GM12874 (cell line): ENCODE measurements at regions not wholly inside any gene's neighbourhood (a gene's known extent, or its start where the extent isn't known, plus 50 kb on each side); places are given as distances from the start of the nearest gene placed in this dataset.

ENCODE experiments used
- CTCF ChIP-seq: IDR thresholded peaks from 2 replicates; pipeline ENCODE4 v1.5.1; 2011; ENCODE audit warnings: low read depth, mild to moderate bottlenecking, control low read depth, low read length, moderate library complexity; ENCODE audit not compliant: insufficient read depth

GRCh38 chr7:57205000-57205399 is 72.8 kb upstream of the ZNF479 start:
- TF ChIP-seq CTCF = no peak

DNA sequence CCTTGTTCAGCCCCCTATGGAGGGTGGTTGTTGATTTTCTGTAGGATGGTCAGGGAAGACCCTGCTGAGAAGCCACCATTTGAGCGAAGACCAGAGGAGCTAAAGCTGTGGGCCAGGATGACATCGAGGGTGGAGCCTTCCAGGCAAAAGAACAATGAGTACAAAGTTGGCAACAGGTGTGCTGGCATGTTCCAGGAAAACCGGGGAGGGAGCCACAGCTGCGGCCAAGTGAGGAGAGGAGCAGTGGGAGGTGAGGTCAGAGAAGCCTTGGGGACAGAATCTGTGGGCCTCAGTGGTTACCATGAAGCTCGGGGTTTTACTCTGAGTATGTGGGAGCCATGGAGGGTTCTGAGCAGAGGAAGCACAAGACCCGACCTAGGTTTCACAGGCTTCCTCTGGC is 75.6 kb upstream of the ZNF479 start:
- no peak for TF ChIP-seq CTCF

DNA sequence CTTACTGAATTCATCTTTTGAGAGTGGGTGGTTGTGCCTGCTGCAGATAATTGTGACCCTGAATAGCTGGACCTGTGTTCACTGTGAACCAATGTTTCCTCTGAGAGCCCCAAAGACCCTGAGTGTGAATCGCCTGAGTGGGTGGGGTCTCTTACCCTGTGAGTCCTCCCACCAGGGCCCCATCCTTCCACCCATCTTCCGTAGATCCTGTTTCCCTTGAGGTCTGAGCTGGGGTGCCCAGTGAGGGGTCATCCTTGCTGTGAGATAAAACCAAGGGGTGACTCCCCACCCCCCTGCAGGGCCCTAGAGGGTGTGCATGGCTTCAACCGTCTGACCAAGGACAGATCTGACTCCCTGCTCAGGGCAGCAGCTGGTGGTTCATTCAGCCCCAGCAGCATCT is 78.0 kb upstream of the ZNF479 start:
- no peak for TF ChIP-seq CTCF

GRCh38 chr7:57210871-57211270 is 78.6 kb upstream of the ZNF479 start:
- TF ChIP-seq CTCF = no peak

DNA sequence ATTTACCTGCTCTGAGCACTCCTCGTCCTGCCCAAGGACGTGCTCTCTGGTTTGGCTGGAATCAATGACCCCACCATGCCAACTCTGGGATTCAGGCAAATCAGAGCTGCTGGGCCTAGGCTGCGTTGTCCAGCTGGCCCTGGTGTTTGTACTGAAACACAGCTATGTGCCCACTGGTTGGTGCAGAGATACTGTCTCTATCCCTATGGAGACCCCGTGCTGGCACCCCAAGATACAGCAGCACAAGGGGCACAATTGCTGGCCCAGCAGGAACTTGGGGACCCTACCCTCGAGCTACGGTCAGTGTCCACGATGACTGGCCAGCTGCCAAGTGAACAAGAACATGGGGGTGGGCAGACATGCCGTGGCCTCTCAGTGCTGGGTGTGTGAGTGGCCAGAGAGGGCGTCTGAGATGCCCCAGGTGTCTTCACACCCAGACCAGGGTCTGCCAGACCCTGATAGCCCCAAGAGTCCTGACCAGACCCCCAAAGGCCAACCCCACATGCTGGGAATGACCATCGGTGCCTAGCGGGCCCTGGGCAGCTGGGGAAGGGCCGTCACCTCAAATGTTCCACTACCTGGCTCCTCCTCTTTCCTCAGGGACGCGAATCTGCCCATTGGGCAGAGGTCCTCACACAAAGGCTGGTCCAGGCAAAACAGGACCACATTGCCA is 79.3 kb upstream of the ZNF479 start:
- no peak for TF ChIP-seq CTCF

DNA sequence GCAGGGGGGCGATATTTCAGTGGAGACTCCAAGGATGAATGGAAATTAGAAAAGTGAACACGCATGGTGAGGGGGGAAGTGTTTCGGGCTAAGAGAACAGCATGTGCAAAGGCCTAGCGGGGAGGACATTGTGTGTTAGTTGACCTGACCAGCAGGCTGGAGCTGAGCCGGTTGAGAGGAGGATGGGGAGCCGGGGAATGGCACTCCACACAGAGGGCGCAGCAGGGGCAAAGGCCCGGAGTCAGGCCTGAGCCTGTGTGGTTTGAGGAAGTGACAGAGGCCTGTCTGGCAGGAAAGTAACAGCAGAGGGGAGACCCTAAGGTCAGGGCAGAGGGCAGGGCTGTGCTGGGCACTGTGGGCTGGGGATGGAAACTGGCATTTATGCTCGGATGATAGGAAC is 83.2 kb upstream of the ZNF479 start:
- no peak for TF ChIP-seq CTCF

- no peak for TF ChIP-seq CTCF
Measured at GRCh38 chr7:57216340-57216739, 84.1 kb upstream of the ZNF479 start.

DNA sequence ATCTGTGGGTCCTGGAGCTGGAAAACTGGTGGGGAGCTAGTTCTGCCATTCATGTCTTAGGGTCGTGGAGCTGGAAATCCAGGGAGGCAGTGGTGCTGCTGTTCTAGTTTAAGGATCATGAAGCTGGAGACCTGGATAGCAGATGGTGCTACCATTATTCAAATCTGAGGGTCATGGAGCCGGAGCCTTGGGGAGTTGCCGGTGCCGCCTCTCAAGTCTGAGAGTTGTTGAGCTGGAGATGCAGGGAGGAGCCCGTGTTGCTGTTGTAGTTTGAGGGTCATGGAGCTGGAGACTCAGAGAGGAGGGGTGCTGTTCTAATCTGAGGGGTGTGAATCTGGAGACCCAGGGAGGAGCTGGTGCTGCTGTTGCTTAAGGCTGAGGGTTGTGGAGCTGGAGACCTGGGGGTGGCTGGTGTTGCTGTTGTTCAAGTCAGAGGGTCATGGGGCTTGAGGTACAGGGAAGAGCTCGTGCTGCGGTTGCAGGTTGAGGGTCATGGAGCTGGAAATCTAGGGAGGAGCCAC is 86.0 kb upstream of the ZNF479 start:
- no peak for TF ChIP-seq CTCF
